IMR-90 (cell line): ENCODE measurements at regions not wholly inside any gene's neighbourhood (a gene's known extent, or its start where the extent isn't known, plus 50 kb on each side); places are given as distances from the start of the nearest gene placed in this dataset.

ENCODE experiments used
- ATAC-seq: fragments of 200-7000 bp; cut with Tn5 transposase; 2 replicates; pipeline ENCODE4 v1.9.1; 2020; ENCODE audit warnings: low read depth, mild to moderate bottlenecking, moderate library complexity
- BruUV-seq: library from RNA; stranded (reverse); fragments of 400-500 nt; replicated peaks from 2 replicates; lab custom pipeline; 2021; lab: Mats Ljungman, UMichigan
- CTCF ChIA-PET: fragments of 300-600 bp; formaldehyde crosslinking; extraction: SDS; loops from one replicate; lab custom pipeline; 2021; ENCODE audit warnings: antibody characterized with exemption; lab: Yijun Ruan, JAX
- POLR2A ChIA-PET: fragments of 300-600 bp; sonication (Branson Sonifier 250); formaldehyde crosslinking; loops from one replicate; lab custom pipeline; 2022; ENCODE audit warnings: antibody characterized with exemption; ENCODE audit not compliant: unreplicated experiment; lab: Charles Lee
- DNase-seq: peaks from one replicate; pipeline ENCODE4 v3.0.0; 2013
- H2AFZ ChIP-seq: replicated peaks from 2 replicates; pipeline ENCODE3; 2013; ENCODE audit warnings: low read length, mild to moderate bottlenecking; ENCODE audit not compliant: poor library complexity
- H2AK5ac ChIP-seq: 2 replicates; pipeline ENCODE4 v1.6.1; 2013; ENCODE audit warnings: low read depth, low read length, inconsistent platforms
- H2AK9ac ChIP-seq: replicated peaks from 2 replicates; pipeline ENCODE3; 2013; ENCODE audit warnings: mild to moderate bottlenecking, low read depth, low read length, moderate library complexity; ENCODE audit not compliant: poor library complexity
- H2BK120ac ChIP-seq: 2 replicates; pipeline ENCODE4 v1.6.1; 2013; ENCODE audit warnings: low read depth, low read length, inconsistent platforms
- H2BK15ac ChIP-seq: 3 replicates; pipeline ENCODE4 v1.6.1; 2013; ENCODE audit warnings: low read depth, low read length, inconsistent platforms
- H2BK20ac ChIP-seq: 2 replicates; pipeline ENCODE4 v1.6.1; 2013; ENCODE audit warnings: low read depth, mild to moderate bottlenecking, inconsistent platforms, low read length, moderate library complexity
- H2BK5ac ChIP-seq: 2 replicates; pipeline ENCODE4 v1.6.1; 2013; ENCODE audit warnings: mild to moderate bottlenecking, low read depth, low read length, inconsistent platforms; ENCODE audit not compliant: poor library complexity, severe bottlenecking
- H3K14ac ChIP-seq: replicated peaks from 2 replicates; pipeline ENCODE4 v1.6.1; 2013; ENCODE audit warnings: low read depth, low read length, inconsistent platforms
- H3K18ac ChIP-seq: 2 replicates; pipeline ENCODE4 v1.6.1; 2013; ENCODE audit warnings: low read depth, low read length, control low read depth
- H3K23ac ChIP-seq: 2 replicates; pipeline ENCODE4 v1.6.1; 2013; ENCODE audit warnings: low read depth, low read length, inconsistent platforms
- H3K27ac ChIP-seq: 2 replicates; pipeline ENCODE4 v1.5.1; 2013; ENCODE audit warnings: mild to moderate bottlenecking, control low read depth, low read length; ENCODE audit not compliant: insufficient read depth
- H3K27me3 ChIP-seq: 2 replicates; pipeline ENCODE4 v1.6.1; 2013; ENCODE audit warnings: low read length; ENCODE audit not compliant: control insufficient read depth, insufficient read depth
- H3K36me3 ChIP-seq: 2 replicates; pipeline ENCODE4 v1.6.1; 2013; ENCODE audit warnings: low read length, mixed read lengths; ENCODE audit not compliant: control insufficient read depth, insufficient read depth
- H3K4ac ChIP-seq: 2 replicates; pipeline ENCODE4 v1.6.1; 2013; ENCODE audit warnings: low read depth, low read length, inconsistent platforms
- H3K4me1 ChIP-seq: 2 replicates; pipeline ENCODE4 v1.6.1; 2013; ENCODE audit warnings: low read length, mixed read lengths; ENCODE audit not compliant: control insufficient read depth, insufficient read depth
- H3K4me2 ChIP-seq: 2 replicates; pipeline ENCODE4 v1.6.1; 2013; ENCODE audit warnings: low read depth, mild to moderate bottlenecking, control low read depth, low read length, moderate library complexity
- H3K4me3 ChIP-seq: 2 replicates; pipeline ENCODE4 v1.5.1; 2013; ENCODE audit warnings: low read depth, mild to moderate bottlenecking, control low read depth, low read length, moderate library complexity; ENCODE audit not compliant: insufficient read depth
- H3K56ac ChIP-seq: 2 replicates; pipeline ENCODE4 v1.6.1; 2013; ENCODE audit warnings: low read length, inconsistent platforms; ENCODE audit not compliant: insufficient read depth; ENCODE audit errors: extremely low read depth
- H3K79me1 ChIP-seq, 2 experiments: 2 replicates each; pipeline ENCODE4 v1.6.1; 2013; ENCODE audit warnings: low read length in 2 of 2, inconsistent platforms in 1 of 2, low read depth in 1 of 2
- H3K9ac ChIP-seq: 2 replicates; pipeline ENCODE4 v1.6.1; 2013; ENCODE audit warnings: low read depth, low read length, control low read depth
- H3K9me1 ChIP-seq: 2 replicates; pipeline ENCODE4 v1.6.1; 2013; ENCODE audit warnings: low read length, inconsistent platforms; ENCODE audit not compliant: insufficient read depth
- H3K9me3 ChIP-seq: 2 replicates; pipeline ENCODE4 v1.6.1; 2013; ENCODE audit warnings: low read length; ENCODE audit not compliant: control insufficient read depth, insufficient read depth
- H4K20me1 ChIP-seq: 2 replicates; pipeline ENCODE4 v1.6.1; 2013; ENCODE audit warnings: low read length, inconsistent platforms; ENCODE audit not compliant: insufficient read depth
- H4K5ac ChIP-seq: 2 replicates; pipeline ENCODE4 v1.6.1; 2013; ENCODE audit warnings: mild to moderate bottlenecking, low read depth, low read length, control low read depth
- H4K8ac ChIP-seq, 2 experiments: 2 replicates each; pipeline ENCODE4 v1.6.1; 2013; ENCODE audit warnings: low read depth in 2 of 2, low read length in 2 of 2, control low read depth in 1 of 2, inconsistent platforms in 1 of 2
- H4K91ac ChIP-seq: 2 replicates; pipeline ENCODE4 v1.6.1; 2013; ENCODE audit warnings: low read depth, low read length, inconsistent platforms; ENCODE audit not compliant: insufficient read depth
- BHLHE40 ChIP-seq: fragments of 150-350 bp; IDR thresholded peaks from 2 replicates; pipeline ENCODE4 v1.6.1; 2016; ENCODE audit warnings: mild to moderate bottlenecking, low read depth, low read length
- CHD1 ChIP-seq: IDR thresholded peaks from 2 replicates; pipeline ENCODE4 v1.6.1; 2012; ENCODE audit warnings: low read depth, low read length, improper control_type of control experiment
- SMC3 ChIP-seq: fragments of 150-350 bp; IDR thresholded peaks from 2 replicates; pipeline ENCODE4 v1.6.1; 2016; ENCODE audit warnings: low read depth, mild to moderate bottlenecking, antibody characterized with exemption, low read length, moderate library complexity
- USF2 ChIP-seq: fragments of 150-350 bp; IDR thresholded peaks from 2 replicates; pipeline ENCODE4 v1.6.1; 2017; ENCODE audit warnings: mild to moderate bottlenecking, antibody characterized with exemption, low read length, low read depth
- WGBS, 2 experiments: methylation state at CpG; one replicate each; pipeline versions ENCODE4 v1.1.5 to v1.1.7; 2013; ENCODE audit warnings: missing lambda C conversion rate in 2 of 2; ENCODE audit not compliant: insufficient read length in 1 of 2; ENCODE audit errors: extremely low coverage in 2 of 2; 5-methylcytosine and 5-hydroxymethylcytosine counted together
- dilution Hi-C: fragments of 300-500 bp; cut with HindIII; formaldehyde crosslinking; loops from one replicate; pipeline ENCODE4 v1.14.3; 2018; ENCODE audit warnings: low sequenced_read_pairs; ENCODE audit not compliant: unreplicated experiment
- in situ Hi-C: fragments of 300-500 bp; cut with MboI; formaldehyde crosslinking; loops from 3 replicates; pipeline ENCODE4 v1.14.3; 2019; ENCODE audit warnings: low sequenced_read_pairs, inconsistent platforms, mixed read lengths
- intact Hi-C: fragments of 100-400 bp; cut with micrococcal nuclease; formaldehyde crosslinking; loops from 2 replicates; pipeline ENCODE4 v1.10.0; 2022

GRCh38 chr2:239500574-239501550 is 100.0 kb upstream of the HDAC4 start:
- WGBS, 2 experiments, result 73% methylated on average over 6 of the region's 22 CpGs; no CpG with 5 or more reads in 1 of the 2 experiments
- Histone ChIP-seq H2AFZ (no peak overlapping the region), H3K4me1 (no peaks in the 10 kb centered on the region), H3K9me3 (peaks cover 9% of the 10 kb centered on the region), H2BK20ac (no peak overlapping the region), H3K4ac (no peak overlapping the region), H3K27me3 (no peaks in the 10 kb centered on the region; the same call in 1 of the 2 replicates), H2BK120ac (no peak overlapping the region), H4K8ac (no peak overlapping the region), H3K4me3 (no peak overlapping the region), H3K23ac (no peak overlapping the region), H3K18ac (no peak overlapping the region), H3K56ac (no peak overlapping the region), H4K5ac (no peak overlapping the region), H3K9me1 (no peaks in the 10 kb centered on the region), H3K27ac (no peak overlapping the region), H2AK5ac (no peak overlapping the region), H3K79me1 (no peaks in the 10 kb centered on the region), H3K4me2 (no peak overlapping the region), H3K9ac (no peak overlapping the region), H2AK9ac (no peak overlapping the region), H2BK15ac (no peak overlapping the region), H3K14ac (no peak overlapping the region), H2BK5ac (no peak overlapping the region), H4K20me1 (no peaks in the 10 kb centered on the region), H4K91ac (no peak overlapping the region), H3K36me3 (no peaks in the 10 kb centered on the region)
- ChIA-PET POLR2A (interaction anchor here (0.5 kb wide), 1 partner anchor 130 kb away, joined by 18 read pairs; no protein-coding TSS in a partner anchor), CTCF (no interaction called here)
- no peak for TF ChIP-seq SMC3
- TF ChIP-seq BHLHE40, result no peak
- TF ChIP-seq USF2, result no peak
- no peak for TF ChIP-seq CHD1
- in situ Hi-C loops, result no loop called here
- intact Hi-C loops, result no loop called here
- no peak for ATAC-seq
- dilution Hi-C loops, result no loop called here
- BruUV-seq, result no TSS peak
- DNase-seq, result no peak
